ENCODE measurements at regions not wholly inside any gene's neighbourhood (a gene's known extent, or its start where the extent isn't known, plus 50 kb on each side); places are given as distances from the start of the nearest gene placed in this dataset.
"Not testable (repeated sequence)": the region's sequence is repeated elsewhere in the genome, so short reads cannot be mapped to it uniquely, and the experiment has no call there.

DNA sequence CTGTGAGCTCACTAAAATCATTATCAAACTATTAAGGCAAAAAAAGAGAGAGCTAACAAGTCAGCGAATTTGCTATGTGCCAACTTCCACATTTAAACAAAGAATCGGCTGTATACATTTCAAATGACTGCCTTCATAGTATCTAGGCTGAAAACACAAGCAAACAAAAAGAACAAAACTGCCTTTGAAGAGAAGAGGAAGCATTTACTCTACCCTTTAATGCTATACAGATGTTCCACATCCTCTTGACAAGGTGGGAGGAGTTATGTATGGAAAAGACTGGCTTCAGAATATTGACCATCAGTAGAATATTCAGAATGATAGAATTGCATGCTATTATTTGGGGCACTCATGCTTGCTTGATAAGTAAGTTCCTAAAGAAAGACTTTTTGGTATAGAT, 741.7 kb downstream of the PLCL1 start:
- Histone ChIP-seq H3K4me3 (ENCODE audit: low read length in 2 of 2) (no peak overlapping the region), H3K9me3 (ENCODE audit: control insufficient read depth, low read length) (no peaks in the 10 kb centered on the region), H3K4me1 (ENCODE audit: control insufficient read depth in 1 of 2, insufficient read depth in 2 of 2, low read length in 2 of 2) (no peaks in the 10 kb centered on the region), H3K36me3 (ENCODE audit: control insufficient read depth in 1 of 2, insufficient read depth in 2 of 2, low read length in 1 of 2) (no peaks in the 10 kb centered on the region), H3K27ac (ENCODE audit: low read depth in 1 of 2, low read length in 2 of 2) (no peak overlapping the region), H3K27me3 (ENCODE audit: control insufficient read depth in 1 of 2, insufficient read depth in 2 of 2, low read length in 1 of 2) (peaks cover 0 to under 1% of the 10 kb centered on the region in 2 donors)
- ATAC-seq (ENCODE audit: low FRiP score): no peak
- no peak for DNase-seq
- WGBS, 2 donors: 13 to 19% methylated on average over 2 of the region's 2 CpGs
- intact Hi-C loops (cut with DNase I): no loop called here

DNA sequence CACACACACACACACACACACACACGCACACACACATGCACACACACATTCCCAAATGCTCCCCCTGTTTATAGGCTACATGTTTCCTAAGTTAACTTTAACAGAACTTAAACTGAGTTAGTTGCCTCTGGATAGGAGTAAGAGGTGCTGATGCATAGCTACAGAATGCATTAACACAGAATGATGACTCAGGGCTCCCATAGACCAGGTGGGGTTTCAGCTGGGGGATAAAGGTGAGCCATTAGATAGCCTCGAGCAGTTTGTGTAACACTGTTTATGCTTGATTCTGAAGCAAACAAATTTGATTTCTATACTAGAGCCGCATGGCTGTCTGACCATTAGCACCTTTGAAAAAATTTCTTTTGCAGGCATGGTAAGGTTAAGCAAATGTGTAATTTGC, 741.0 kb downstream of the PLCL1 start:
- Histone ChIP-seq H3K36me3 (ENCODE audit: control insufficient read depth in 1 of 2, insufficient read depth in 2 of 2, low read length in 1 of 2) (no peaks in the 10 kb centered on the region), H3K4me1 (ENCODE audit: control insufficient read depth in 1 of 2, insufficient read depth in 2 of 2, low read length in 2 of 2) (no peaks in the 10 kb centered on the region), H3K9me3 (ENCODE audit: control insufficient read depth, low read length) (no peaks in the 10 kb centered on the region), H3K27ac (ENCODE audit: low read depth in 1 of 2, low read length in 2 of 2) (no peak overlapping the region), H3K27me3 (ENCODE audit: control insufficient read depth in 1 of 2, insufficient read depth in 2 of 2, low read length in 1 of 2) (peaks cover 0 to 2% of the 10 kb centered on the region in 2 donors), H3K4me3 (ENCODE audit: low read length in 2 of 2) (no peak overlapping the region)
- DNase-seq (no peak), ATAC-seq (ENCODE audit: low FRiP score) (no peak)
- 55 to 58% methylated on average over 3 of the region's 3 CpGs for whole genome bisulfite sequencing, 2 donors
- intact Hi-C loops (cut with DNase I): no loop called here

DNA sequence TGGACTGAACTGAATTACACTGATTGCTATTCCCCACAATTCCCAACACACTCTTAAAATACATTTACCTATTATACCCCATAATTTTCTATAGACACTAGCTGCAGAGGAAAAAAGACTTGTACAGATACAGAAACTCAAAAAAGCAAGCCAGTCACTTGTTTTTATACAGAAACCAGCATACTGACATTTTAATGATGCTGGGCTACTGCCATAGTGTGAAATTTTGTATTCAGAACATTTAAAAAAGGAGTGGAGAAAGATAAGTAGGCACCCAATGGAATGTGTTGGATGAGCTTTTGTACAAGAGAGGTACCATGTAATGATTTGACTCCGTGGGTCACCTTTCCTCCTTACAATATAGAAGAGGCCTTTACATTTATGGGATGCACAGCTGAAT, 740.1 kb downstream of the PLCL1 start:
- Histone ChIP-seq H3K36me3 (ENCODE audit: control insufficient read depth in 1 of 2, insufficient read depth in 2 of 2, low read length in 1 of 2) (no peaks in the 10 kb centered on the region), H3K4me3 (ENCODE audit: low read length in 2 of 2) (no peak overlapping the region), H3K27ac (ENCODE audit: low read depth in 1 of 2, low read length in 2 of 2) (no peak overlapping the region), H3K4me1 (ENCODE audit: control insufficient read depth in 1 of 2, insufficient read depth in 2 of 2, low read length in 2 of 2) (no peaks in the 10 kb centered on the region), H3K9me3 (ENCODE audit: control insufficient read depth, low read length) (no peaks in the 10 kb centered on the region), H3K27me3 (ENCODE audit: control insufficient read depth in 1 of 2, insufficient read depth in 2 of 2, low read length in 1 of 2) (peaks cover 0 to 2% of the 10 kb centered on the region in 2 donors)
- intact Hi-C loops (cut with DNase I): no loop called here
- DNase-seq (no peak), ATAC-seq (ENCODE audit: low FRiP score) (no peak)
- WGBS, 2 donors: 76 to 80% methylated on average over 1 of the region's 1 CpG

DNA sequence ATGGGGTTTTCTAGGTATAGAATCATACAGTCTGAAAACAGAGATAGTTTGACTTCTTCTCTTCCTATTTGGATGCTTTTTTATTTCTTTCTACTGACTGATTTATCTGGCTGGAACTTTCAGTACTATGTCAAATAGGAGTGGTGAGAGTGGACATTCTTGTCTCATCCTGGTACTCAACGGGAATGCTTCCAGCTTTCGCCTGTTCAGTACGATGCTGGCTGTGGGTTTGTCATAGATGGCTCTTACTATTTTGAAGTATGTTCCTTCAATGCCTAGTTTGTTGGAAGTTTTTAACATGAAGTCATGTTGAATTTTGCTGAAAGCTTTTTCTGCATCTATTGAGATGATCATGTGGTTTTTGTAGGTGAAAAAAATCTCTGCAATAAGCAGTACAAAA, 730.4 kb downstream of the PLCL1 start:
- Histone ChIP-seq H3K4me3 (ENCODE audit: low read length in 2 of 2) (no peak overlapping the region), H3K27ac (ENCODE audit: low read depth in 1 of 2, low read length in 2 of 2) (no peak overlapping the region), H3K4me1 (ENCODE audit: control insufficient read depth in 1 of 2, insufficient read depth in 2 of 2, low read length in 2 of 2) (no peaks in the 10 kb centered on the region), H3K9me3 (ENCODE audit: control insufficient read depth, low read length) (no peaks in the 10 kb centered on the region), H3K36me3 (ENCODE audit: control insufficient read depth in 1 of 2, insufficient read depth in 2 of 2, low read length in 1 of 2) (no peaks in the 10 kb centered on the region), H3K27me3 (ENCODE audit: control insufficient read depth in 1 of 2, insufficient read depth in 2 of 2, low read length in 1 of 2) (no peaks in the 10 kb centered on the region)
- 85 to 88% methylated on average over 3 of the region's 3 CpGs for WGBS, 2 donors
- intact Hi-C loops (cut with DNase I): no loop called here
- ATAC-seq (ENCODE audit: low FRiP score) (no peak), DNase-seq (no peak)

DNA sequence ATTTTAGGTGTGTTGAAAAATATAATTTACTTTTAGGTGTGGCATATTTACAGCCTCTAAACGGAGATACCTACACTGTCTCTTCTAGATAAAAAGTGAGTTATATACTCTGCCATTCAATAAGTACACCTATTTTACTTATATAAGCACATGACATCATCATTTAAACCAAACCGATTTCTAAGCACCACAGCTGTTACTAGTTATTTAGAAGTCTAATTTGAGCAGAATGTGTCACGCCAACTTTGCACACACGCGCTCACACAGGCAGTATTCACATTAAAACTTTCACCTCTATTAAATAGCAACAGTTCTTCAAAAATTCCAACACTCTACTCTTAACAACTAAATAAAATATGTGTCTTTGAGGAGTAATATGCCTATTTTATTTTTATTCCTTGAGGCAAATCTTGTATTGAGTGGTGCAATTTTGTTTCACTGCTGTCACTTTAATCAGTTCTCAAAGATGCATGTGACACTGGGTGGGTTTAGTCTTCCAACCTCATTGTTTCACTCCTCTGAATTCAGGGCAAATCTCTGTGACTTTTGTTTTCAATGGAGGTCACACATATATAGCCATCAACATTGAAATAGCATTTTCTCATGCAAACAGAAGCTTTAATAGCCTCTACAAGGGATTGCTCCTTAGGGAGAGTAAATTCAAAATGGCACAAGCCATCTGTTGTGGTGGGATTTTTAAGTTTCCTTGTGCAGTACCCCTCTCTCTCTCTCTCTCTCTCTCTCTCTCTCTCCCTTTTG, 721.0 kb downstream of the PLCL1 start:
- H3K27me3 ChIP-seq (ENCODE audit: control insufficient read depth in 1 of 2, insufficient read depth in 2 of 2, low read length in 1 of 2): no peaks in the 10 kb centered on the region
- no peak for DNase-seq
- ATAC-seq (ENCODE audit: low FRiP score): no peak
- intact Hi-C loops (cut with DNase I): no loop called here
- 59 to 65% methylated on average over 5 of the region's 5 CpGs for WGBS, 2 donors
- H3K36me3 ChIP-seq (ENCODE audit: control insufficient read depth in 1 of 2, insufficient read depth in 2 of 2, low read length in 1 of 2): no peaks in the 10 kb centered on the region
- H3K4me3 ChIP-seq (ENCODE audit: low read length in 2 of 2): no peak overlapping the region
- H3K27ac ChIP-seq (ENCODE audit: low read depth in 1 of 2, low read length in 2 of 2): no peak overlapping the region
- peaks cover 2% of the 10 kb centered on the region for H3K9me3 ChIP-seq (ENCODE audit: control insufficient read depth, low read length)
- no peaks in the 10 kb centered on the region for H3K4me1 ChIP-seq (ENCODE audit: control insufficient read depth in 1 of 2, insufficient read depth in 2 of 2, low read length in 2 of 2)

DNA sequence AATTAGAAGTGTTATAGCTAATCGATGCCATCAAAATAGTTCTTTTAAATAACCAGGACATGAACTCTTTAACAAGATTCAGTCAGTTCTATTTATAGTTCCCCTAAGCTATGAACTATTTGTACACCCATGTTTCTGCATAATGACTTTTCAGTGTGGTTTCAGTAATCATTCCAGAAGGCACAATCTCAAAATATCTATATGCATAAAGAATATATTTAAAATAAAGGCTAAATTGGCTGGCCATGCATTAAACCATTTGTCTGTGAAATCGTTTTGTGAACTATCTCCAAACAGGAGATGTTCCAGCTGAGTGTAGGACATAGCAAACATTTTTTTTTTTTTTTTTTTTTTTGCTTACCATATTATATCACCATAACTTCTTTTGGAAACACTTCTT, 719.3 kb downstream of the PLCL1 start:
- no peak for DNase-seq
- H3K27me3 ChIP-seq (ENCODE audit: control insufficient read depth in 1 of 2, insufficient read depth in 2 of 2, low read length in 1 of 2): no peaks in the 10 kb centered on the region
- intact Hi-C loops (cut with DNase I): no loop called here
- no peaks in the 10 kb centered on the region for H3K36me3 ChIP-seq (ENCODE audit: control insufficient read depth in 1 of 2, insufficient read depth in 2 of 2, low read length in 1 of 2)
- H3K4me3 ChIP-seq (ENCODE audit: low read length in 2 of 2): no peak overlapping the region
- H3K27ac ChIP-seq (ENCODE audit: low read depth in 1 of 2, low read length in 2 of 2): no peak overlapping the region
- no peaks in the 10 kb centered on the region for H3K4me1 ChIP-seq (ENCODE audit: control insufficient read depth in 1 of 2, insufficient read depth in 2 of 2, low read length in 2 of 2)
- peaks cover 2% of the 10 kb centered on the region for H3K9me3 ChIP-seq (ENCODE audit: control insufficient read depth, low read length)
- ATAC-seq (ENCODE audit: low FRiP score): no peak
- WGBS, 2 donors: 69 to 74% methylated on average over 2 of the region's 2 CpGs

DNA sequence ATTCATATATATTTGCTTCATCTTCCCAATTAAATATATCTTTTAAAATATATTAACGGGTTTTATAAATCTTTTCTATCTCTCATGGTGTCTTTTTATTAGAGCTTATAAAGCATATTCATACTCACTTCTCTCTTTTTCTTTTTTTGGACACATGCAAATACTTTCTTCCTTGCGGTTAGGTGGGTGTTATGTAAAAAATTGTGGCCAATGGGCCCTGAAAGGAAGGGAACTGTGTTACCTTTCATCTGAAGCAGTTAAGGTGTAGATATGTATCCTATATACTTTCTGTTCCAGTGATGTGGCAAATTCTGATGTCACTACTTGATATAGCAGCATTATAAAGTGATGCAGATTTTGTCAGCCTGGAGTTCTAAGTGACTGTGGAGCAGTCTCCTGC, 714.5 kb downstream of the PLCL1 start:
- H3K36me3 ChIP-seq (ENCODE audit: control insufficient read depth in 1 of 2, insufficient read depth in 2 of 2, low read length in 1 of 2): no peaks in the 10 kb centered on the region
- H3K27ac ChIP-seq (ENCODE audit: low read depth in 1 of 2, low read length in 2 of 2): no peak overlapping the region
- H3K4me1 ChIP-seq (ENCODE audit: control insufficient read depth in 1 of 2, insufficient read depth in 2 of 2, low read length in 2 of 2): no peaks in the 10 kb centered on the region
- ATAC-seq (ENCODE audit: low FRiP score): no peak
- 92 to 93% methylated on average over 2 of the region's 2 CpGs for WGBS, 2 donors
- no peak overlapping the region for H3K4me3 ChIP-seq (ENCODE audit: low read length in 2 of 2)
- H3K9me3 ChIP-seq (ENCODE audit: control insufficient read depth, low read length): no peaks in the 10 kb centered on the region
- no peaks in the 10 kb centered on the region for H3K27me3 ChIP-seq (ENCODE audit: control insufficient read depth in 1 of 2, insufficient read depth in 2 of 2, low read length in 1 of 2)
- DNase-seq: no peak
- intact Hi-C loops (cut with DNase I): no loop called here

DNA sequence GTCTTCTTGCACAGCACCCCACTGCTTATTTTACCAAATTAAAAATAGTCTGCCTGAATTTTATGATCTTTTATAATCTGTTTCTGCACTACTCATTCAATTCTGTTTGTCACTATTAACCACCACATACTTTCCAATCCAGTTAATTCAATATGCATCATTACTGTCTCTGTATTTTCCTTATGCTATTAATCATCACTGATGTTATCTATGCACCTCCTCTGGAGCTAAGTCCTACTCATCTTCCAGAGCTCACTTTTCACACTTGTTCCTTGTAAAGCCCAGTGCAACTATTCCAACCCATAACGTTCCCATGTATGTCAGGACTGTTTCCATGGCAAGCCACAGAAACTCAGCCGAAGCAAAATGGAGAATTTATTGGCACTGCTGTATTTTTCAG, 713.6 kb downstream of the PLCL1 start:
- Histone ChIP-seq H3K4me3 (ENCODE audit: low read length in 2 of 2) (no peak overlapping the region), H3K27ac (ENCODE audit: low read depth in 1 of 2, low read length in 2 of 2) (no peak overlapping the region), H3K4me1 (ENCODE audit: control insufficient read depth in 1 of 2, insufficient read depth in 2 of 2, low read length in 2 of 2) (no peaks in the 10 kb centered on the region), H3K36me3 (ENCODE audit: control insufficient read depth in 1 of 2, insufficient read depth in 2 of 2, low read length in 1 of 2) (no peaks in the 10 kb centered on the region), H3K27me3 (ENCODE audit: control insufficient read depth in 1 of 2, insufficient read depth in 2 of 2, low read length in 1 of 2) (no peaks in the 10 kb centered on the region), H3K9me3 (ENCODE audit: control insufficient read depth, low read length) (no peaks in the 10 kb centered on the region)
- intact Hi-C loops (cut with DNase I): no loop called here
- DNase-seq (no peak), ATAC-seq (ENCODE audit: low FRiP score) (no peak)
- 63 to 67% methylated on average over 2 of the region's 2 CpGs for WGBS, 2 donors

DNA sequence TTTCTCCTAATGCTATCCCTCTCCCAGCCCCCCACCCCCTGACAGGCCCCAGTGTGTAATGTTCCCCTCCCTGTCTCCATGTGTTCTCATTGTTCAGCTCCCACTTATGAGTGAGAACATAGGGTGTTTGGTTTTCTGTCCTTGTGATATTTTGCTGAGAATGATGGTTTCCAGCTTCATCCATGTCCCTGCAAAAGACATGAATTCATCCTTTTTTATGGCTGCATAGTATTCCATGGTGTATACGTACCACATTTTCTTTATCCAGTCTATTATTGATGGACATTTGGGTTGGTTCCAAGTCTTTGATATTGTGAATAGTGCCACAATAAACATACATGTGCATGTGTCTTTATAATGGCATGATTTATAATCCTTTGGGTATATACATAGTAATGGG, 704.2 kb downstream of the PLCL1 start:
- H3K4me1 ChIP-seq (ENCODE audit: control insufficient read depth in 1 of 2, insufficient read depth in 2 of 2, low read length in 2 of 2); H3K9me3 ChIP-seq (ENCODE audit: control insufficient read depth, low read length); H3K4me3 ChIP-seq (ENCODE audit: low read length in 2 of 2); intact Hi-C loops (cut with DNase I); ATAC-seq (ENCODE audit: low FRiP score); H3K36me3 ChIP-seq (ENCODE audit: control insufficient read depth in 1 of 2, insufficient read depth in 2 of 2, low read length in 1 of 2); H3K27ac ChIP-seq (ENCODE audit: low read depth in 1 of 2, low read length in 2 of 2); DNase-seq; H3K27me3 ChIP-seq (ENCODE audit: control insufficient read depth in 1 of 2, insufficient read depth in 2 of 2, low read length in 1 of 2): not testable (repeated sequence)
- WGBS, 2 donors: 86 to 96% methylated on average over 1 of the region's 1 CpG
